ENCODE measurements at regions not wholly inside any gene's neighbourhood (a gene's known extent, or its start where the extent isn't known, plus 50 kb on each side); places are given as distances from the start of the nearest gene placed in this dataset.

DNA sequence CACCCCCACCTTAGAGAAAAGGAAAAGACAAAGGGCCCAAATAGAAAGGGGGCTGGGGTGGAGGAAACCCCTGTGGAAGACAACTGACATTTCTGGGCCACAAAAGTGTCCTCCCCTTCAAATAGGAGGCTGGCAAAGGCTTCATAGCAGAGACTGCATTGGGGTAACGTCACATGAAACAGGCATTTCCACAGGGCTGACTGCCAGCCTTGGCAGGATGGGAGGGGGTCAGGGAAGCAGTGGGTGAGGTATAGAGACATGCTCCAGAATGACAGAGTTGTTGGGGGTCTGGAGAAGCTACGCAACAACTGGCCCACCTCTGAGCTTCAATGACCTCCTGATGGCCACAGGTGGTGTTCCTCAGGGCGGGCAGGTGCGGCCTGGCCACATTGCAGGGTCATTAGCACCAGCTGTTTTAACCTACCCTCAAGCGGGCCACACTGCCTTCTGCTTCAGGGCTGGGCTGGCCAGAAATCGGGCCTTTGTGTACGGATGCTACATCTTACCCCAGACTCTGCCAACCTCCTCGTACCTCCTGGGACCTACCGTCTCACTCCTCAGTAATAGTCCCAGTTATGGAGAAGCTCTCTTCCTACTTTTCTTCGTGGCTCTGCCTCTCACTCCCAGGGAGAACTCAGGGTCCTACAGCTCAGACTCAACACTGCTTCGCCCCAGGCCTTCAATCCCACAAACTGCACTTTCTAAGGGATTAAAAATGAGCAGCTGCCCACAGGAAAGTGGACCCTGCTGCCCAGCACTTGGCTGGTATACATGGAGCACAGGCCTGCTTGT is 160.0 kb upstream of the NCAM1 start:
- no peak for DNase-seq
- TF ChIP-seq POLR2A (IDR thresholded peaks at IDR 0.05; ENCODE audit: low read length) (no peak), GATA1 (IDR thresholded peaks at IDR 0.05; ENCODE audit: low read depth, low read length) (no peak)

- no peak for DNase-seq
- TF ChIP-seq POLR2A (IDR thresholded peaks at IDR 0.05; ENCODE audit: low read length), result no peak
- no peak for TF ChIP-seq GATA1 (IDR thresholded peaks at IDR 0.05; ENCODE audit: low read depth, low read length)
These were observed 159.5 kb upstream of the NCAM1 start for GRCh38 chr11:112801817-112802088.

DNA sequence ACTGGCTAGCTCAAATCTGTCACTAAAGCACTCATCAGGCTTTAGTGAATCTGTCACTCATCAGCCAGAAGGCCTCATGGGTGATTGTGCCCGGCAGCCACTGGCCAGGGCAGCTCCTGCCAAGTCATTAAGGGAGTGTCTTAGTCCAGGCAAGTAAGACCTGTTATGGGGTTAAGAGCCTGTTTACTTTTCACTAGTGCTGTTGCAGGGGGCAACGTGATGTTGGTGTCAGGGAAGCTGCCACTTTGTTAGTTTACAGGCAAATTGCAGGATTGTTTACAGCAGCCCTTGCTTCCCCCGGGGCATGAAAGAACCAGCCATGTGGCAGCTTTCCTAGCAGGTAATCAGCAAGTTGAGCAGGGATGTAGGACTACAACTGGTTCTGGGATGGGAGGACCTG is 155.6 kb upstream of the NCAM1 start:
- TF ChIP-seq POLR2A (IDR thresholded peaks at IDR 0.05; ENCODE audit: low read length), result no peak
- TF ChIP-seq GATA1 (IDR thresholded peaks at IDR 0.05; ENCODE audit: low read depth, low read length), result no peak

GRCh38 chr11:112806256-112806655 is 155.0 kb upstream of the NCAM1 start:
- no peak for DNase-seq
- TF ChIP-seq GATA1 (IDR thresholded peaks at IDR 0.05; ENCODE audit: low read depth, low read length), result no peak
- no peak for TF ChIP-seq POLR2A (IDR thresholded peaks at IDR 0.05; ENCODE audit: low read length)

More for the DNA sequence above, 155.6 kb upstream of the NCAM1 start:
- no peak for DNase-seq

DNA sequence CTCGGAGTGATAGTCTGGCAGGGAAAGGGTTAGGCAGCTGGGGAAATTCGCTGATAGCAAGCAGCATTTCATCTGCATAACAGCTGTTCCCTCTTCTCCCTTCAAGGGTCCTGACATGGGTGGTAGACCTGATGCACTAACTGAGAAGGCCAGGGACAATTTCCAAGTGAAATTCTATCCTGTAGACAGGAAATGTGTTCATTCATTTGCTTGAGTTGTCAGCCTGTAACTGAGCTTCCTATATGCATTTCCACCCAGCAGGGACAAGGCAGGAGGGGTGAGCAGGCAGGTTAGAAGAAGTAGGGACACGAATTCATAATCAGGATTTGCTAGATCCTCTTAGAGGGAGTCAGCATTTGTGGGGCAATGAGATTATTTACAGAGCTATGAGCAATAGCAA is 154.3 kb upstream of the NCAM1 start:
- DNase-seq, result no peak
- TF ChIP-seq POLR2A (IDR thresholded peaks at IDR 0.05; ENCODE audit: low read length) (no peak), GATA1 (IDR thresholded peaks at IDR 0.05; ENCODE audit: low read depth, low read length) (no peak)

DNA sequence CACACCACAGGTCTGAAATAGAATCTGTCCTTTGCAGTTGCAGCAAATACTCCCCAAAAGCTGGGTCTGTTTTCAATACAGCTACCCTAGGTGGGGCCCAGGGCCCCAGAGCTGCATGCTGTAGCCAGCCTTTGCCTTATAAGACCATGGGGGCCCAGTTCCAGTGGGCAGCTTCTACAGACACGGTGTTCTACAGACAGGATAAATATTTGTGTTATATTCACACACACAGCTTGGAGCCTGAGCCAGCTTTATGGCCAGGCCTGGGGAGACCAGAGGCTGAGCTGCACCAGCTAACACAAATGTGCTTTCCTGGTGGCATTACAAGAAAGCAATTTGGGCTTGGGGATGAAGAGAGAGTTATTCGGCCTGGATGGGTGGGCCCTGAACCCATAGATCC is 151.8 kb upstream of the NCAM1 start:
- TF ChIP-seq GATA1 (IDR thresholded peaks at IDR 0.05; ENCODE audit: low read depth, low read length) (no peak), POLR2A (IDR thresholded peaks at IDR 0.05; ENCODE audit: low read length) (no peak)
- DNase-seq, result no peak

DNA sequence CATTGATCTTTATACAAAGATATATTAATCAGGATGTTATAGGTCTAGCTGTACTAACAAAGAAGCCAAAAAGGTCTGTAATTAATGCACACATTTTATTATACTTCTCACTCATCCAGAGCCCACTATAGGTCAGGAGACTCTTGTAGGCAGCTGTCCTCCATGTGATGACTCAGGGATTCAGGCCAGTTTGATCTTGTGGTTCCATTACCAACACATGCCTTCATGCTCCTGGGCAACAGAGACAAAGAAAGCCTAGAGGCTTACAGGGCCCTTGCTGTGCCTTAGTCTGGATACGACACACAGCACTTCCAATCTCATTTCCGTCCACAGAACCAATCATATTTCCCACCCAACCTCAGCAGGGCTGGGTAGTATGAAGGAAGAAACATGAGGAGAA is 150.3 kb upstream of the NCAM1 start:
- TF ChIP-seq POLR2A (IDR thresholded peaks at IDR 0.05; ENCODE audit: low read length) (no peak), GATA1 (IDR thresholded peaks at IDR 0.05; ENCODE audit: low read depth, low read length) (no peak)
- DNase-seq, result no peak

DNA sequence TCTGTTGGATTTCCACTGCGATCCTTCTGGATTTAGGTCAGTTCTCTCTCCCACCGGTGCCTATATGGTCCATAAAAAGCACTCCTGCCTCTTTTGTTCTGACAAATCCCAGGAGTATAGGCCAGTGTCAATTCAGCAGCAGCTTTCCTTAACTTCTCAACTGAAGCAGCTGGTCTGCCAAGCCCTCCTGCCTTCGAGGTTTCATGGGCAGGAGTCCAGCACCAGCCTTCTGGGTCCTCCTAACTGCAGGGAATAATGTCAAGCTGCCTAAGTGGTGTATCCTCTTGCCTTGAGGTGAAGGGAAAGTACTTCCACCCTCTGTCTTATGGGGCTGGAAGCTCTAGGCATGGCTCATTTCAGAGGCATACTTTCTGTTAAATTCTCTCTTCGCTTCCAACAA is 149.4 kb upstream of the NCAM1 start:
- no peak for DNase-seq
- TF ChIP-seq GATA1 (IDR thresholded peaks at IDR 0.05; ENCODE audit: low read depth, low read length) (no peak), POLR2A (IDR thresholded peaks at IDR 0.05; ENCODE audit: low read length) (no peak)

DNA sequence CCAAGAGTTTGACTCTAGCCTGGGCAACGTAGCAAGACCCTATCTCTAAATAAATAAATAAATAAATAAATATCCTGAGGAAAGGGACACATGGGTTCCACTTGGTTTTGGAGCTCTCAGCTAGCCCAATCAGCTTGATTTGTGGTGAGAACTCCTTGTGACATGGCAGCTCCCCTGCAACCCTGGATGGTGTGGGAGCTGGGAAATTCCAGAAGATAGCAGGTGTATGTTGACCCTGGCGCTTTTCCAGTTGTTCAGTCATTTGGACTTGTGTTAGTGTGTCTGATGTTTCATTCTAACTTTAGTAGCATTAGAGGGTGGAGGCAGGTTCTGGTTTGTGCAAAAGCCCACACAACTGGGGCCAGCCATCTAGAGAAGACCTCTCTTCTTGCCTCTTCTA is 148.5 kb upstream of the NCAM1 start:
- TF ChIP-seq GATA1 (IDR thresholded peaks at IDR 0.05; ENCODE audit: low read depth, low read length) (no peak), POLR2A (IDR thresholded peaks at IDR 0.05; ENCODE audit: low read length) (no peak)

GRCh38 chr11:112814168-112814567 is 147.1 kb upstream of the NCAM1 start:
- DNase-seq, result no peak
- TF ChIP-seq POLR2A (IDR thresholded peaks at IDR 0.05; ENCODE audit: low read length) (no peak), GATA1 (IDR thresholded peaks at IDR 0.05; ENCODE audit: low read depth, low read length) (no peak)

More for the DNA sequence above, 148.5 kb upstream of the NCAM1 start:
- no peak for DNase-seq

DNA sequence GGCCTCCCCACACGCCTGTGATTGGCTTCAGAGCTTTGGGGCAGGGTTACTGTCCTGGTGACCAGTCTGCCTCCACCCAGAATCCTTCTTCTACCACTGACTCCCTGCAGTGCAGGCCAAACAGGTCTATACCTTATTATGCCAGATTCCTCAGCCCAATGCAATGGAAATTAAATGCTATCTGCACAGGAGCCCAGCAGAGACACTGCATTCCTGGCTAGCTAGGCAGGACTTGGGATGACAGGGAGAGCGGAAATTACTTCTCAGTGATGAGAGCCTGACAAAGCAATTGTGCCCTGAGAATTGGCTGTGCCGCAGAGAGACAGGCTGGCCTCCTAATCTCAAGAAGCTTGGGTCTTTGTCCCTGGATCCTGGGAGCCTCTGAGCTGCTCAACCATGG is 143.8 kb upstream of the NCAM1 start:
- DNase-seq, result no peak
- TF ChIP-seq POLR2A (IDR thresholded peaks at IDR 0.05; ENCODE audit: low read length), result no peak
- TF ChIP-seq GATA1 (IDR thresholded peaks at IDR 0.05; ENCODE audit: low read depth, low read length), result no peak

DNA sequence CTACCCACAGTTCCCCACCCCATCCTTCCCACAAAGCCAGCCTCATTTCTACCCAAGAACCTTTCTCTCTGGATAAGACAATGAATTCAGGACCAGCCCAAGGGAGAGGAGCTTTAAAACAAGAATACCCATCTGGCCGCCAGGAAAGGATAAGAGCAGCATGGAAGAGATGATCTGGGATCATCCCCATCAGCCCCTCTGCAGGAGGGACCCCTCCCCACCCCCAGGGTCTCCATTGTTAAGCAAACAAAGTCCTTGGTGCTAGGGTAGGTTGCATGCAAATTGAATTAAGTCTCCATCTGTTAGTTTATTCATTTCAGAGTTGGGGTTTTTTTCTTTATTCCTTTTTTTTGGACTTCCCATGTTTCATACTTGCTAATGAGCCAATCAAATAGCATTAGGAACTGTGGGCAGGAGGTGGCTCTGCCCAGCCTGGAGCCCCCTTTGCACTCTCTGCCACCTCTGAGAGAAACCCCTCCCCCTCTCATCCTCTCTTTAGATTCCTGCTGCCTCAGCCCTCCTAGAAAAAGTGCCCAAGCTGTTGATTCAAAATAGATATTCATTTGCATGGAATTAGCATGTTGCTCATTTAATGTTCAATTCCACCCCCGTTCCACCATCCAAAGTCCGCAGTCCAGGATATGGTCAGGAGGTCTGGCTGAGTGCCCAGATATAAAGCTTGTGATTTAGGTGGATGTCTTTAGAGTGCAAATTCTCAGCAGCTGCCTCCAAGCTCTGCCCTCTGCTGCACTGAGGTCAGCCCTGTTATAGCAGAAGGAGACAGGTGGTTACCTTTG is 138.5 kb upstream of the NCAM1 start:
- no peak for TF ChIP-seq POLR2A (IDR thresholded peaks at IDR 0.05; ENCODE audit: low read length)
- TF ChIP-seq GATA1 (IDR thresholded peaks at IDR 0.05; ENCODE audit: low read depth, low read length), result no peak
- no peak for DNase-seq

GRCh38 chr11:112826026-112826425 is 135.2 kb upstream of the NCAM1 start:
- no peak for DNase-seq
- TF ChIP-seq GATA1 (IDR thresholded peaks at IDR 0.05; ENCODE audit: low read depth, low read length), result no peak
- TF ChIP-seq POLR2A (IDR thresholded peaks at IDR 0.05; ENCODE audit: low read length), result no peak

DNA sequence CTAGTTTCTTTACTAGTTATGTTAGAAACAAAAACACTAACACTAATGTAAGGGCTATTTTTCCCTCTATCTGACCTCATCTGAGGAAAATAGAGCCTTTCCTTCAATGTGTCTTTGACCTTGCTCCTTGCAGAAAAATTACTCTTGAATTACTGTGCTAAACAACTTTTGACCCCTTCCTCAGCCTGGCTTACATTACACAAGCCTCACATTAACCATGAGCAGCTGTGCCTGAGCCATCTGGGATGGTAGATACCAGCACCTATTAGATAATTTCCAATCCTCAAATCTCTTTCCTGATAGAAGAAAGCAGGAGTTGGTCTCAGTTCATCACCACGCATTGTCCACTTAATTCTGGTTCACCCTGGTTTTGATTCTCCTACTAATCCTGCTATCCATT is 134.4 kb upstream of the NCAM1 start:
- DNase-seq, result no peak
- TF ChIP-seq POLR2A (IDR thresholded peaks at IDR 0.05; ENCODE audit: low read length), result no peak
- no peak for TF ChIP-seq GATA1 (IDR thresholded peaks at IDR 0.05; ENCODE audit: low read depth, low read length)

GRCh38 chr11:112828421-112828820 is 132.8 kb upstream of the NCAM1 start:
- DNase-seq, result no peak
- no peak for TF ChIP-seq GATA1 (IDR thresholded peaks at IDR 0.05; ENCODE audit: low read depth, low read length)
- no peak for TF ChIP-seq POLR2A (IDR thresholded peaks at IDR 0.05; ENCODE audit: low read length)

Measured in erythroblast (primary cell).